Mucosa of descending colon (tissue), 3 donors: ENCODE measurements at regions not wholly inside any gene's neighbourhood (a gene's known extent, or its start where the extent isn't known, plus 50 kb on each side); places are given as distances from the start of the nearest gene placed in this dataset.
"Not testable (repeated sequence)": the region's sequence is repeated elsewhere in the genome, so short reads cannot be mapped to it uniquely, and the experiment has no call there.

Experiments used
- ATAC-seq: fragments of 200-7000 bp; cut with Tn5 transposase; one replicate; pipeline ENCODE4 v1.9.1; 2020; ENCODE audit warnings: mild to moderate bottlenecking, moderate library complexity
- DNase-seq, 3 donors: peaks; one replicate each; pipeline ENCODE4 v3.0.0-alpha.2; 2020
- H3K36me3 ChIP-seq: fragments of 200-600 bp; one replicate; pipeline ENCODE4 v1.8.0; 2021; ENCODE audit warnings: low read depth, mild to moderate bottlenecking
- H3K4me1 ChIP-seq: fragments of 200-600 bp; one replicate; pipeline ENCODE4 v1.8.0; 2021; ENCODE audit warnings: low read depth, mild to moderate bottlenecking
- H3K4me3 ChIP-seq: fragments of 200-600 bp; one replicate; pipeline ENCODE4 v1.8.0; 2021; ENCODE audit warnings: mild to moderate bottlenecking
- H3K9me3 ChIP-seq: fragments of 200-600 bp; one replicate; pipeline ENCODE4 v1.8.0; 2021; ENCODE audit warnings: mild to moderate bottlenecking
- CTCF ChIP-seq: fragments of 200-600 bp; IDR thresholded peaks from one replicate; pipeline ENCODE4 v1.8.0; 2022; ENCODE audit warnings: antibody characterized with exemption, mild to moderate bottlenecking
- intact Hi-C, 2 donors: fragments of 100-400 bp; cut with DNase I in 1 of 2; cut with micrococcal nuclease in 1 of 2; formaldehyde crosslinking; loops; one replicate each; pipeline versions ENCODE4 v1.11.0 to v1.11.1; 2022; cut with DNase I, micrococcal nuclease
- donor health status: DM: no; HTN: no; CAD: no; lungs with moderate emphysema.
- donor health status: DM: no; HTN: no; CAD: no.
- donor health status: DM: no; HTN: yes; CAD: no.

- no peak for TF ChIP-seq CTCF
- H3K4me1 ChIP-seq = no peaks in the 10 kb centered on the region
- DNase-seq (no peak), ATAC-seq (no peak)
- intact Hi-C loops = no loop called here
- H3K9me3 ChIP-seq = no peaks in the 10 kb centered on the region
- no peaks in the 10 kb centered on the region for H3K36me3 ChIP-seq
- no peak overlapping the region for H3K4me3 ChIP-seq
Observed at GRCh38 chr6:141388666-141389065, 744.1 kb upstream of the GJE1 start.

GRCh38 chr6:141370438-141370837 lies 762.3 kb upstream of the GJE1 start:
- Histone ChIP-seq H3K36me3 (no peaks in the 10 kb centered on the region), H3K4me3 (no peak overlapping the region), H3K4me1 (no peaks in the 10 kb centered on the region), H3K9me3 (peaks cover 6% of the 10 kb centered on the region)
- no peak for ATAC-seq
- no peak for DNase-seq
- TF ChIP-seq CTCF = no peak
- intact Hi-C loops = no loop called here

- H3K4me3 ChIP-seq, ATAC-seq, H3K4me1 ChIP-seq, H3K36me3 ChIP-seq, H3K9me3 ChIP-seq, DNase-seq, intact Hi-C loops: not testable (repeated sequence)
Observed at GRCh38 chr6:141366796-141367195, 765.9 kb upstream of the GJE1 start.

- intact Hi-C loops = no loop called here
- H3K36me3 ChIP-seq = no peaks in the 10 kb centered on the region
- DNase-seq (no peak), ATAC-seq (no peak)
- H3K4me3 ChIP-seq = no peak overlapping the region
- no peaks in the 10 kb centered on the region for H3K4me1 ChIP-seq
- H3K9me3 ChIP-seq = peaks cover 5% of the 10 kb centered on the region
- no peak for TF ChIP-seq CTCF
Observed at GRCh38 chr6:141364694-141365093, 768.0 kb upstream of the GJE1 start.

- Histone ChIP-seq H3K9me3 (peaks cover under 1% of the 10 kb centered on the region), H3K4me3 (no peak overlapping the region), H3K36me3 (no peaks in the 10 kb centered on the region), H3K4me1 (no peaks in the 10 kb centered on the region)
- TF ChIP-seq CTCF = no peak
- no peak for ATAC-seq
- intact Hi-C loops = no loop called here
- no peak for DNase-seq
Observed at GRCh38 chr6:141364232-141364631, 768.5 kb upstream of the GJE1 start.

GRCh38 chr6:141361559-141361958 lies 771.2 kb upstream of the GJE1 start:
- no peak for ATAC-seq
- no peak for DNase-seq
- no peaks in the 10 kb centered on the region for H3K36me3 ChIP-seq
- no peak overlapping the region for H3K4me3 ChIP-seq
- no peak for TF ChIP-seq CTCF
- H3K4me1 ChIP-seq = no peaks in the 10 kb centered on the region
- H3K9me3 ChIP-seq = peaks cover 2% of the 10 kb centered on the region
- intact Hi-C loops = no loop called here
